Activated naive CD8-positive, alpha-beta T cell (primary cell): ENCODE measurements at regions not wholly inside any gene's neighbourhood (a gene's known extent, or its start where the extent isn't known, plus 50 kb on each side); places are given as distances from the start of the nearest gene placed in this dataset.

ENCODE experiments used
- H3K27ac Mint-ChIP-seq: one replicate; pipeline ENCODE4 v1.8.0; 2021; ENCODE audit warnings: mixed read lengths
- H3K27me3 Mint-ChIP-seq: one replicate; pipeline ENCODE4 v1.8.0; 2021; ENCODE audit warnings: mixed read lengths
- H3K36me3 Mint-ChIP-seq: one replicate; pipeline ENCODE4 v1.8.0; 2021; ENCODE audit warnings: mixed read lengths
- H3K4me1 Mint-ChIP-seq: one replicate; pipeline ENCODE4 v1.8.0; 2021; ENCODE audit warnings: low read depth, mixed read lengths
- H3K4me3 Mint-ChIP-seq: one replicate; pipeline ENCODE4 v1.8.0; 2021; ENCODE audit warnings: mild to moderate bottlenecking, mixed read lengths
- H3K9me3 Mint-ChIP-seq: one replicate; pipeline ENCODE4 v1.8.0; 2021; ENCODE audit warnings: low read depth, mixed read lengths

GRCh38 chrY:8151561-8151960 lies 1185.7 kb upstream of the TSPY4 start:
- Mint-ChIP-seq H3K4me3 (no peak overlapping the region), H3K27ac (no peak overlapping the region), H3K36me3 (no peaks in the 10 kb centered on the region), H3K4me1 (no peaks in the 10 kb centered on the region), H3K9me3 (no peaks in the 10 kb centered on the region), H3K27me3 (peaks cover 4% of the 10 kb centered on the region)

- H3K27ac Mint-ChIP-seq: no peak overlapping the region
- no peak overlapping the region for H3K4me3 Mint-ChIP-seq
- no peaks in the 10 kb centered on the region for H3K9me3 Mint-ChIP-seq
- H3K4me1 Mint-ChIP-seq: no peaks in the 10 kb centered on the region
- no peaks in the 10 kb centered on the region for H3K27me3 Mint-ChIP-seq
- H3K36me3 Mint-ChIP-seq: no peaks in the 10 kb centered on the region
Observed at GRCh38 chrY:8128578-8128977, 1208.7 kb upstream of the TSPY4 start.

- Mint-ChIP-seq H3K4me1 (no peaks in the 10 kb centered on the region), H3K27ac (no peak overlapping the region), H3K4me3 (no peak overlapping the region), H3K36me3 (no peaks in the 10 kb centered on the region), H3K9me3 (no peaks in the 10 kb centered on the region), H3K27me3 (no peaks in the 10 kb centered on the region)
Observed at GRCh38 chrY:8125907-8126571, 1211.2 kb upstream of the TSPY4 start.

GRCh38 chrY:8121825-8122224 lies 1210.3 kb upstream of the AMELY start:
- Mint-ChIP-seq H3K27me3 (no peaks in the 10 kb centered on the region), H3K36me3 (no peaks in the 10 kb centered on the region), H3K4me1 (no peaks in the 10 kb centered on the region)

GRCh38 chrY:8094429-8094828 lies 1182.9 kb upstream of the AMELY start:
- Mint-ChIP-seq H3K36me3 (no peaks in the 10 kb centered on the region), H3K27me3 (no peaks in the 10 kb centered on the region), H3K27ac (no peak overlapping the region), H3K4me1 (no peaks in the 10 kb centered on the region), H3K4me3 (no peak overlapping the region), H3K9me3 (no peaks in the 10 kb centered on the region)

More at GRCh38 chrY:8121825-8122224, 1210.3 kb upstream of the AMELY start:
- H3K9me3 Mint-ChIP-seq: no peaks in the 10 kb centered on the region
- H3K27ac Mint-ChIP-seq: no peak overlapping the region
- no peak overlapping the region for H3K4me3 Mint-ChIP-seq

GRCh38 chrY:8092926-8093325 lies 1181.4 kb upstream of the AMELY start:
- Mint-ChIP-seq H3K36me3 (no peaks in the 10 kb centered on the region), H3K27ac (no peak overlapping the region), H3K9me3 (no peaks in the 10 kb centered on the region), H3K4me1 (no peaks in the 10 kb centered on the region), H3K27me3 (no peaks in the 10 kb centered on the region), H3K4me3 (no peak overlapping the region)

GRCh38 chrY:8085925-8086324 lies 1174.4 kb upstream of the AMELY start:
- H3K4me3 Mint-ChIP-seq: no peak overlapping the region
- H3K27me3 Mint-ChIP-seq: no peaks in the 10 kb centered on the region
- H3K27ac Mint-ChIP-seq: no peak overlapping the region
- peaks cover 3% of the 10 kb centered on the region for H3K9me3 Mint-ChIP-seq
- H3K4me1 Mint-ChIP-seq: no peaks in the 10 kb centered on the region
- H3K36me3 Mint-ChIP-seq: peaks cover 2% of the 10 kb centered on the region

GRCh38 chrY:8084192-8084591 lies 1172.6 kb upstream of the AMELY start:
- Mint-ChIP-seq H3K27me3 (no peaks in the 10 kb centered on the region), H3K27ac (no peak overlapping the region), H3K36me3 (peaks cover 2% of the 10 kb centered on the region), H3K4me1 (no peaks in the 10 kb centered on the region), H3K4me3 (no peak overlapping the region), H3K9me3 (peaks cover 5% of the 10 kb centered on the region)

GRCh38 chrY:8081151-8081550 lies 1169.6 kb upstream of the AMELY start:
- H3K9me3 Mint-ChIP-seq: peaks cover 5% of the 10 kb centered on the region
- H3K4me1 Mint-ChIP-seq: no peaks in the 10 kb centered on the region
- H3K4me3 Mint-ChIP-seq: no peak overlapping the region
- H3K36me3 Mint-ChIP-seq: peaks cover 2% of the 10 kb centered on the region
- H3K27ac Mint-ChIP-seq: no peak overlapping the region
- no peaks in the 10 kb centered on the region for H3K27me3 Mint-ChIP-seq

- no peaks in the 10 kb centered on the region for H3K27me3 Mint-ChIP-seq
- no peak overlapping the region for H3K4me3 Mint-ChIP-seq
- H3K9me3 Mint-ChIP-seq: no peaks in the 10 kb centered on the region
- no peak overlapping the region for H3K27ac Mint-ChIP-seq
- H3K36me3 Mint-ChIP-seq: no peaks in the 10 kb centered on the region
- no peaks in the 10 kb centered on the region for H3K4me1 Mint-ChIP-seq
Observed at GRCh38 chrY:8065220-8065619, 1153.7 kb upstream of the AMELY start.

- H3K4me3 Mint-ChIP-seq: no peak overlapping the region
- no peak overlapping the region for H3K27ac Mint-ChIP-seq
- H3K9me3 Mint-ChIP-seq: no peaks in the 10 kb centered on the region
- H3K36me3 Mint-ChIP-seq: no peaks in the 10 kb centered on the region
- no peaks in the 10 kb centered on the region for H3K4me1 Mint-ChIP-seq
- H3K27me3 Mint-ChIP-seq: no peaks in the 10 kb centered on the region
Observed at GRCh38 chrY:8064500-8064899, 1152.9 kb upstream of the AMELY start.

GRCh38 chrY:8063973-8064372 lies 1152.4 kb upstream of the AMELY start:
- Mint-ChIP-seq H3K9me3 (no peaks in the 10 kb centered on the region), H3K27me3 (no peaks in the 10 kb centered on the region), H3K36me3 (no peaks in the 10 kb centered on the region), H3K27ac (no peak overlapping the region), H3K4me3 (no peak overlapping the region), H3K4me1 (no peaks in the 10 kb centered on the region)

GRCh38 chrY:8058613-8059012 lies 1147.1 kb upstream of the AMELY start:
- Mint-ChIP-seq H3K27ac (no peak overlapping the region), H3K27me3 (no peaks in the 10 kb centered on the region), H3K36me3 (no peaks in the 10 kb centered on the region), H3K4me3 (no peak overlapping the region), H3K9me3 (no peaks in the 10 kb centered on the region), H3K4me1 (no peaks in the 10 kb centered on the region)

GRCh38 chrY:8051340-8051739 lies 1139.8 kb upstream of the AMELY start:
- Mint-ChIP-seq H3K4me3 (no peak overlapping the region), H3K27me3 (no peaks in the 10 kb centered on the region), H3K36me3 (no peaks in the 10 kb centered on the region), H3K4me1 (no peaks in the 10 kb centered on the region), H3K9me3 (no peaks in the 10 kb centered on the region), H3K27ac (no peak overlapping the region)

GRCh38 chrY:8041238-8041637 lies 1129.7 kb upstream of the AMELY start:
- H3K27ac Mint-ChIP-seq: no peak overlapping the region
- H3K27me3 Mint-ChIP-seq: no peaks in the 10 kb centered on the region
- no peaks in the 10 kb centered on the region for H3K4me1 Mint-ChIP-seq
- H3K9me3 Mint-ChIP-seq: no peaks in the 10 kb centered on the region
- no peaks in the 10 kb centered on the region for H3K36me3 Mint-ChIP-seq
- H3K4me3 Mint-ChIP-seq: no peak overlapping the region

GRCh38 chrY:8036563-8036962 lies 1125.0 kb upstream of the AMELY start:
- no peaks in the 10 kb centered on the region for H3K4me1 Mint-ChIP-seq
- no peak overlapping the region for H3K27ac Mint-ChIP-seq
- no peak overlapping the region for H3K4me3 Mint-ChIP-seq
- no peaks in the 10 kb centered on the region for H3K36me3 Mint-ChIP-seq
- no peaks in the 10 kb centered on the region for H3K9me3 Mint-ChIP-seq
- no peaks in the 10 kb centered on the region for H3K27me3 Mint-ChIP-seq
